NCI-H526 treated with DMSO at 0.1 percent for 48 hours (cell line): ENCODE measurements at regions not wholly inside any gene's neighbourhood (a gene's known extent, or its start where the extent isn't known, plus 50 kb on each side); places are given as distances from the start of the nearest gene placed in this dataset.
"Not testable (repeated sequence)": the region's sequence is repeated elsewhere in the genome, so short reads cannot be mapped to it uniquely, and the experiment has no call there.

ENCODE experiments used
- DNase-seq: peaks from one replicate; lab custom pipeline; 2025; lab: John Stamatoyannopoulos, UW

DNA sequence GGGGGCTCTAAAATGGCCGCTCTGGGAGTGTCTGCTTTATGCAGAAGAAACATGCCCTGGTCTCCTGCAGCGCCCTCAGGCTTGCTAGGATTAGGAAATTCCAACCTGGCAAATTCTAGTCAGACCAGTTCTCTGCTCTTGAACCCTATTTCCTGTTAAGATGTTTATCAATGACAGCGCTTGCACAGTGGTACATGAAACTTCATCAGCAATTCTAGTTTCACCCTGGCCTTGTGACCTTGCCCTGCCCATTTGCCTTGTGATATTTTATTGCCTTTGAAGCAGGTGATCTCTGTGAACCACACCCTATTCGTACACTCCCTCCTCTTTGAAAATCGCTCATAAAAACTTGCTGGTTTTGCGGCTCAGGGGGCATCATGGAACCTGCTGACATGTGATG lies 1184.0 kb downstream of the JRKL start:
- not testable (repeated sequence) for DNase-seq

DNA sequence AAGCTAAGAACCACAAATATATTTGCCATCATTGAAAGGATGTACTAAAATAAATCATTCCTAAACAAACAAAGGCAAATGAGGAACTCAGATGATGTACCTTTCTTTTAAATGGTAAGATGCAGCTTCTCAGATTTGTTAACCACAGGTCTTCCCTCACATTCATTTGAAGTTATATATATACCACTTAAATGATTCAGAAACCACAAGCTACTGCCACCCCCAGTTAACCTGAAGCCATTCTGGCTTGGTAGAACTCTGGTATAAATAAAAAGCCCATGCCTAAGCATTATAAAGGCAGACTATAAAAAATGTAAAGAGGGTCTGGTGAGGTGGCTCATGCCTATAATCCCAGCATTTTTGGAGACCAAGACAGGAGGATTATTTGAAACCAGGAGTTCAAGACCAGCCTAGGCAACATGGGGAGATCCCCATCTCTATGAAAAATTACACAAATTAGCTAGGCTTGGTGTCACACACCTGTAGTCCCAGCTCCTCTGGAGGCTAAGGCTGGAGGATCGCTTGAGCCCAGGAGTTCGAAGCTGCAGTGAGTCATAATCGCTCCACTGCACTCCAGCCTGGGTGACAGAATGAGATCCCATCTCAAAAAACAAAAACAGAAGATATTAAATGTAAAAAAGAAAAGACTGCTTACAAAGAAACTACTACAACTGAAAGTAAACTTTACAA lies 1185.3 kb downstream of the JRKL start:
- no peak for DNase-seq

DNA sequence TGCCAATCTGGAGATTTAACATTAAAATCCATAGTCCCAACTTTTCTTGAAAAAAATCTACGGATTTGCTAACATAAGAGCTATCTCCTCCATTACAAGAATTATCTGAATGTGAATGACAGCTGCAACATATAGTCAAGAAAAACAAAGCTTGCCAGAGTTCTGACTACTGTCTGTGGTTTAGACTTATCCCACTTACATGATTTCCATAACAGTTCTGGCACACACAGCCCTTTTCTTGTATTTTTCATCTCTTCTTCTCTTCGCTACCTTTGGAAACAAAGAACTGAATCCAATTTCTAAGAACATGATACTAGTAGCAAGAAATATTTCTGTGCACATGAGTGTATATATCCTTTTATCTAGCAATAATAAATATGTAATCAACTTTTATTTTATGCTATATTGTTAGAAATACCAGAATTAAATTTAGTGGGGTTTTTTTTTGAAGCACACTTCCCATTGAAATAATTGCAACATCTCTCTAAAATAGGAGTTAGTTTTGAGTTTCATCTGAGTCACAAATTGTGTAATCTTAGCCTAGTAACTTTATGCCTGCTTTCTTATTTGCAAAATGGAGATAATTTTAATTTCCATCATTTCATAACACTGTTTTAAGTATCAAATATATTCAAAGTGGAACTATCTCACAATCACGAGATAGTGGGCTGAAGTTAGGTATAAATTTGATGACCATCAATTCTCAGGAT lies 1217.6 kb downstream of the JRKL start:
- no peak for DNase-seq

DNA sequence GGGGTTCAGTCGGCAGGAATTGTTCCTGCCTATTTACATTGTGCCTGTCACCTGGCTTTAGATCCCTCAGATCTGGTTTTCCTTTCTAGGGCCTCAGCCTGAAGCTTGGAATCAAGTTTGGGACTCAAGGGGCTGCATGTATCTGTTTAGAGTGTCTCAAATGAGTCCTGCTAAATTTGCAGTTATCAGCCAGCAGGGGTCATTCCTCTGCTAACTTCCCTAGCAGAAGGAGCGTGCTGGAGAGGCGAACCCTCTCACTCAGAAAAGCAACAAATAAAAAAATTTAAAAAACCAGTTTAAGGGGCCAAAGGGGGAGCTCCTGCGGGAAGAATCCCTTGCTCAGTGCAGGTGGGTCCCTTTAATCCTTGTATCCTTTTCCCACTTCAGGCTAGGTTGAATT lies 1220.2 kb downstream of the JRKL start:
- no peak for DNase-seq

DNA sequence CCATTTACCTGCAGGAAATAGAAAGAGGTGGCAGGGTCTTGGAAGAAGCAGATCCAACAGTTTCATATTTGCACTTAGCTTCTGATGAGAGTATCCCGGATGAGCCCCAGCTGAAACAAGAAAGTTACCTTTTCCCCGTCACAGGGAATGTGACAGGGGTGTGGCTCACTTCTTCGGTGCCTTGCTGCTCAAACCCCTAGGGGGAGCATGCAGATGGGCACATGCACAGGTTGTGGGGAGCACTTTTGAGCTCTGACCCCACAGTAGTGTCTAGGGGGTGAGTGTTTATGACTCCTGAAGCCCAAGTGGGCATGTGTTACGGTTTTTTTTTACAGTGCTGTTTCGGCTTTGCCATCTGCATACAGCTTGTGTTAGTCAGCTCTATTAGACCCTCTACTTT lies 1221.0 kb downstream of the JRKL start:
- DNase-seq, result no peak

DNA sequence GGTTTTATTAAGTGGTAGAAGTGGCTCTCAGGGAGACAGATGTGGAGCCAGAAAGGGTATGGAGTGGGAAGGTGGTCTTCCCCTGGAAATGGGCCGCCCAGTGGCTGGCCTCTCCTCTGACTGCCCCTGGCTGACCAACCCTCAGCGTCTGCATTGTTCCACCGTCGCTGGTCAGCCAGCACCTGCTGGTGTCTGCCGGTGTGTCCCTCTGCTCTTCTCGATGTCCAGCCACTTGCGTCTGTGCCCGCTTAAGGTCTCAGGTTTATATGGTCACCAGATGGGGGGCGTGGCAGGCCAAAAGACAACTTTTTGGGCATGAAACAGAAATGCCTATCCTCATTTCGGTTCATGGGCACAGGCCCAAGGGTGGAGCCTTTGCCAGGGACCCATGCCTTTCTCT lies 1221.5 kb downstream of the JRKL start:
- no peak for DNase-seq

DNA sequence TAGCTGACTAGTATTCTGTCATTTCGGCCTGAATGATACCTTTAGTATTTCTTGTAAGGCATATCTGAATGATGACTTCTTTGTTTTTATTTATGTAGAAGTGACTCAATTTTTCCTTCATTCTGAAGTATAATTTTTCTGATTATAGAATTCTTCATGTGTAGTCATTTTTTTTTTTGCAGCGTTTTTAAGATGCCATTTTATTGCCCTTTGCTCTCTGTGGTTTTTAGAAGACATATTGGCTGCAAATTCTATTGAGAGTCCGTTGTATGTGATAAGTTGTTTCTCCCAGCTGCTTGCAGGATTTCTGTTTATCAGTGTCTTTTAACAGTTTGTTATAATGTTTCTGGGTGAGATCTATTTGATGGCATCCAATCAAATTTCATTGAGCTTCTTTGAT lies 1224.8 kb downstream of the JRKL start:
- DNase-seq, result no peak

DNA sequence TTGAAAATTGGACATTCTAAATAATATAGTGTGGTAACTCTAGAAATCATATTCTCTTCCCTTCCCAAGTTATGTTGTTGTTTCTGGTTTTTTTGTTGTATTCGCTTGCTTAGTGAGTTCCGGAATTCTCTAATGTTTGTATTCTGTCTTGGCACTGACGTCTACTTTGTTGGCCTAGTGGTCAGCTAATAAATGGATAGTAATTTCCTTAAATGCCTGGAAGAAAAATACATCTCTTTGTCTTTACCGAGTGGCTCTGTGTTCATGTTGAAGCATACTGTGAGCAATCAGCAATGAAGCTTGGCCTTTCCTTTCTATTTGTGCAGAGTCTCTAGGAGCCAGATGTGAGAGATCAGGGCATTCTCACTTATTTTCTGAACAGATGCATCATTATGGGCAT lies 1225.7 kb downstream of the JRKL start:
- DNase-seq, result no peak

DNA sequence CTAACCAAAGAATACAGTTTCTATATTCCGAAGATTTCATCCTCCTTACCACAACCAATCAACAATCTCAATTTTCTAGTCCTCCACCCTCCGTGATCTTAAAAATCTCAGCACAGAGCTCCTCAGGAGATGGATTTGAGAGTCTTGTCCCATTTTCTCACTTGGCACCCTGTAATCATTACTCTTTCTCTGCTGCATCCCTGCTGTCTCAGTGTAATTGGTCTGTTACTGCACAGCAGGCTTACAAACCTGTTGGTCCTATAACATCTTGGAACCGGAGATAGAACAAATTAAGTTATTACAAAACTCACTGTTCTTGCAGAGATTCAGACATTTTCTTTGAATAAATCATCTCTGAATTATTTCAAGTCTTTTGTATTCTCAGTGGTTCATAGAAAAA lies 1227.2 kb downstream of the JRKL start:
- DNase-seq, result no peak

DNA sequence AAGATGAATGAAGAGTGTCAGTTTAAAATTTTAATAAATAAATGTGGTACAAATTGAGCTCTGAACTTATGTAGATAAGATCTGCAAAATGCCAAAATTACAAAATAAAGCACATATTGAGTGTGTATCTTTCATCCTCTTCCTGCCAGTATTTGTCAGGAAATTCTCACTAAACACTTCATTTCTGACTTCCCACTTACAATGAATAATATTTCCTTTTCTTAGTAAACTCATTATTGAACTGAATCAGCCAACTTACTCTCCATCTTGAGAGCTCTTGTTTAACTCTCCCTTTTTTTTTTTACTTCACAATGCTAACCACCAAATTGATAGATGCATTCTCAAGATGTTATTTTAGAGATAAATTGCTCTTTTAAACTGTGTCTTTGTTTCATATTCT lies 1230.2 kb downstream of the JRKL start:
- no peak for DNase-seq

DNA sequence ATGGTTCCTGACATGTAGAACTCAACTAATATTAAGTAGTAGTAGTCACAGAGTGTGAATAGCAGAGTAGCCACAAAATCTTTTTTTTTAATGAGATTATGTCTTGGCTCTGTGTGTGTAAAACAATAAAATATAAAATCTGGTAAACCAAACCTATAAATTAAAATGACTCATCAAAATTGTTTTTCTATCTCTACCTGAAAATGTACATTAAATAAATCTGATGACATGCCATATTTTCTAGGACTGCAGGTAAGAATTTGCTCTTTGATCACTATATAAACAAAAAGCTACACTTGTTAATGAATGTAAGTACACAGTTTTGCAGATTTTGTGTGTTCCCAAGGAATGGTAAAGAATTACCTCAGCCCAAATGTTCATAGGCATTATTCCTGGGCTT lies 1231.5 kb downstream of the JRKL start:
- no peak for DNase-seq

DNA sequence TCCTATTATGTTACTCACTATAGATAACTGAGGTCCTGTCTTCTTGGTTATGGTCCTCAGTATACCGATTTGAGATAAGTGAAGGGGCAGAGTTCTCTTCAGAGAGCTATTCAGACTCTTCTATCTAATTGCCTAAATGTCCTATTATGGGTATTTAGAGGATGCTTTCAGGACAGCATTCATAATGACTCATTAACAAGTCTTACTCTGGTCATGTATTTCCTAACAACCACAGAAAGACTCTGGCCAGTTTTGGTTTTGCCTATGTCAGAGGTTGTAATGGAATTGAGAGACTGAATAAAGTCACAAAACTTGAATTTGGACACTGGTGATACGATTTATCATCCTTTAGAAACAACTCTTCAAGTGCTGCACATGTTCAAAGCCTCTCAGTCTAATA lies 1233.0 kb downstream of the JRKL start:
- DNase-seq, result no peak

DNA sequence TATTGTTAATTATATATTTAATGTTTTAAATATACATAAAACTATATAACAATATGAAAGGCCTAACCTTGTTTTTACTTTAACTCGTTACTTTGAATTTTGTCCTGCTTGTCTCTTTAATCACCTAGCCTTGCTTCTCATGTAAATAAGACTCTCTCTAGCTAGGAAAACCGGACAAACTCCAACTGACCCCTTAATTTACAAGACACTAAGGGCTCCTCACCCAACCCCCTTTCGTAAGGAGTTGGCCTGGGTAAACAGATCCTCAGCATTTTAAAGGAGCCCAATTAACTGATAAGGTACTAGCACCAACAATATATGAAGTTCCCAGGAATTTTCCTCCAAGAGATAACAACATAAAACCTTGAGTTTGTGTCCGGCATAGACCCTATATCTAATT lies 1246.9 kb downstream of the JRKL start:
- not testable (repeated sequence) for DNase-seq

DNA sequence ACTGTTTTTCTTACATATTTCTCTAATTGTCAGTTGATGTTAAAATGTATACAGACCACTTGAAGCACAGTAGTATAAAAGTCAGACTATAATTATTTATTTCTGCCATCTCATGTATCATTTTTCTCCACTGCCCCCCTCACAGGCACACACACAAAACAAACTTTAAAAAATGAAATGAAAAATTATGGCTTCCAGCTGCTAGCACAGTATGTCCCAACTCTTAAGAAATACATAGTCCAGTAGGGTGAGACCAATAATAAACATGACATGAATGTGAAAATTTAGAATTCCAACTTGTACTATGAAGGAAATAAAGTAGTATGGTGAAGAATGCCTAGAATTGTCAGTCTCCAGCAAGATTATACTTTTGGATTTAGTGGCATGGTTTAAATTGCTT lies 1247.9 kb downstream of the JRKL start:
- no peak for DNase-seq

DNA sequence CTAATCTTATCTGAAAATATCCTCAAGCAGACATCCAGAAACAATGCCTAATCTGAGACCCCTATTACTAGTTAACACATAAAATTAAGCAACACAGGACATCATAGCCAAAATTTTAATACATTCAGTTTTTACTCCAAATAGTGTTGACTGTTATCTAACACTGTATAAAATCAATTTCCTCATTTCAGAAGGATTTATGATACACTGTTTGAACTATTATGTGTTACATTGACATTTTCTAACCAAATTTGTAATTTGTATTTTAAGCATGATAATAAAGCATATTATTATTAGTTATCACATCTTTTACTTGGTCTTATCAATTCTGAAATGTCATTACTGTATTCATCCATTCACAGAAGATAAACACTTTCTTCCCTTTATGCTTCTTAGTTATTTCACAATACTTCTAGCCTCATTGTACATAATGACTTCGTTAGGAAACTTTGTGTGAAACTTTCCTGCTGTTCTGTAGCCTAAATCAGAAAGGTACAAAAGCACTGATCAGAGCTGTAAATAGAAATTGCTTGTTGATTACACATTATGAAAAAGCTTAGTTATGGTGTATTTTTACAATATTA lies 1248.9 kb downstream of the JRKL start:
- no peak for DNase-seq

DNA sequence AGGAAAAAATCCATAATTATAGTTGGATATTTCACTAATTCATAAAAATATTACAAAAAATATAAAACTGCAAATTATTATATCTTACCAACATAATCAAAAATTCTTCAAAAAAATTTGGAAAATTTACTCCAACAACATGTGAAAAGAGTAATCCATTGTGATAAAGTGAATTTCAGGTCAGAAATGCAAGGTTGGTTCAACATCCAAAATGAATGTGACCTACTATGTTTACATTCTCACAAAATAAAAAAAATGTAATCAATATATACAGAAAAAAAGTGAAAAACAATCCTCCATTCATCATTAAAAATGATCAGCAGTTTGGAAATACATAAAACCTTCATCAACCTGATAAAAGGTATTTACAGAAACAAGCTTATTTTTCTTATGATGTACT lies 1252.2 kb downstream of the JRKL start:
- DNase-seq, result no peak

DNA sequence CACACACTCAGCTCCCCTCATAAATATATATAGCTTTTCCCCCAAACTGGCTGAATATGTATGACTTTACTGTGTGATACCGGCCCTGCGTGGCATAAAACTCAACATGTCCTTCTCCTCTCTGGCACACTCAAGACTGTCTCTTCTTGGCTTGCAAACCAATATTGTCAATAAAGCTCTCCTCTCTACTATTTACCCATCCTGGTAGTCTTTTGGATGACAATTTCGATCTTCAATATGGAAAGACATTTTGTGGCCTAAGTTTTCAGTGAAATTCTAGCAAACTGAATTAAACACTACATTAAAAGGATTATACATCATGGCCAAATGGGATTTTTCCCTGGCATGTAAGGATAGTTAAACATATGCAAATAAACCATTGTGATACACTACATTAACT lies 1255.9 kb downstream of the JRKL start:
- DNase-seq, result no peak

DNA sequence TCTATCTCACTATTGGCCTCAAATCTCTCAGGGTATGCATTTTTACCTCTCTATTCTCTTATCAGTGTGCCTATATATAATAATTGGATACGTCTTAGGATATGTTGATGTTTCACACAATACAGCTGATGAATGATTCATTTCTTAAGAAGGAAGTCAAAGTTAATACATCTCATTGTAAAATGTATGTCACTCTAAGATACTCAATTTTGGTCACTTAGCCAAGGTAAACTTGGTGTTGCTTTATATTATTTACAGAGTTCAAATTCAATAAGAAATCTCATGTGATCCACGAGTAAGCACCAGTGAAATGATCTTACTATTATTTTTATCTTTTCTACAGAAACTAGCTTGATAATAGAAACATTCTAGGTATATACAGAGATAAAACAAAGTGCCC lies 1266.5 kb downstream of the JRKL start:
- no peak for DNase-seq

DNA sequence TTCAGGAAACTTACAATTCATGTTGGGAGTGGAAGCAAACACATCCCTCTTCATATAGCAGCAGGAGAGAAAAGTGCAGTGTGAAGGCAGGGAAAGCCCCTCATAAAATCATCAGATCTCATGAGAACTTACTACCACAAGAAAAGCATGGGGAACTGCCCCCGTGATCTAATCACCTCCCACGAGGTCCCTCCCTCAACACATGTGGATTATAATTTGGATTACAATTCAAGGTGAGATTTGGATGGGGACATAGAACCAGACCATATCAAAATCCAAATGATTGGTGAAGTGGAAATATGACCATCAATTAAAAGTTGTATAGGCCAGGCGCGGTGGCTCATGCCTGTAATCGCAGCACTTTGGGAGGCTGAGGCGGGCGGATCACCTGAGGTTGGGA lies 1268.0 kb downstream of the JRKL start:
- DNase-seq, result no peak

DNA sequence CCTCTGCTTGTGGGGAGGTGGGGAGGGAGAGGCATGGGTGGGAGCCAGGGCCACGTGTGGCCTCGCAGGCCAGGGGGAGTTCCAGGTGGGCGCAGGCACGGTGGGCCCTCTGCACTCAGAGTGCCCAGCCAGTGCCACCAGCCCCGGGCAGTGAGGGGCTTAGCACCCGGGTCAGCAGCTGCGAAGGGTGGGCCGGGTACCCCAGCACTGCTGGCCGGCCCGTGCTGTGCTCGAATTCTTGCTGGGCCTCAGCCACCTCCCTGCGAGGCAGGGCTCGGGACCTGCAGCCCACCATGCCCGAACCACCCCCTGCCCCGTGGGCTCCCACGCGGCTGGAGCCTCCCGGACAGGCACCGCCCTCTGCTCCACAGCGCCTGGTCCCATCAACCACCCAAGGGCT lies 1277.2 kb downstream of the JRKL start:
- DNase-seq, result no peak

DNA sequence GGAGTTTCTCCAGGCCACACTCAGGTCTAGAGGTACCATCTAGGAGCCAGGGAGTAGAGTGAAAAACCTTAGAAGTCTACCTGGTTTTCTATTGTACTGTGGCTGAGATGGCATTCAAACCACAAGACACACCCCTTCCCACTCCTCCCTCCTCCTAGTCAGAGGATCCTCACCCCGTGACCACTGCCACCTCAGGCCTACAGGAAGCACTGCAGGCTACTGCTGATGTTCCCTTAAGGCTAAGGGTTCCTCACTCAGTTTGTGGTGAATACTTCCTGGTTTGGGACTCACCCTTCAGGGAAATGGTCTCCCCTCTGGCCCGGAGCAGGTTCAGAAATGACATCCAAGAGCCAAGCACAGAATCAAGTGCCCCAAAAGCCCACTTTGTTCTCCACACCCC lies 1293.9 kb downstream of the JRKL start:
- DNase-seq, result no peak

DNA sequence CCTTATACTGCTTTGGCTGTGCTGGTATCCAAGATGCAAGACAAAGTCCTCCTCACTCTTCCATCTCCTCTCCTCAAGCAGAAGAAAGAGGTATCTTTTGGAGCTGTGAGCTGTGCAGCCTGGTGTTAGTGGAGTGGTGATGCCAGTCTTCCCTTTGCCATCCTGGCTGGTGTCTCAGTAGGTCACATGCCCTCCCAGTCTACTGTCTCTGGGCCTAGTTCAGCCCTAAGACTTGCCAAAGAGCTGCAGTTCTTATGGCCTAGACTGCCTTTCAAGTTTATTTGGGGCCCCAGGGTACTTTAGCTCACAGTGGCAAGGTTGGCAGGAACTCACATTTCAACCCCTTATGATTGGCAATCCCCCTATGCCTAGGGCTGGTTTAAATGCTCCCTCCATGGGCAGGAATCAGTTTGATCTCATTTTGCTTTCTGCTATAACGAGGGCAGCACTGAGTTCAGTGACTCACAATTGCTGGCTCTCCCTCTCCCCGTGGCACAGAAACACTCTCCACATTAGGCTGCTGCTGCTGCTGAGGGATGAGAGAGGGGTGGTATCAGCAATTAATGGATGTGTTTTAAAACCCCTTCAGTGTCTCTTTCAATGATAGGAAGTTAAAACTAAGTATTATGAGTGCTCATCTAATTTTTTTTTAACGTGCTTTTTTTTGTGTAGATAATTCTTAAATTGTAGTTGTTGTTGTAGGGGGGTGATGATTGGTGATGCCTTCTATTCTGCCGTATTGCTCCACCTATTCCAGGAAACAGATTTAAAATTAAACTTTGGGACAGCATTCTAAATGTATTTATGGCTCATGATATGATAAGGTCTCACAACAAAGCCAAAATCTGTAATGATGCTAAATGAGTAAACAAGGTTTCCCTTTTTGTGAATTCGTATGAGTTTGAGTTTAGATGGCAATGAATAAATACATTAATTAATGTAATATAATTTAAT lies 1295.0 kb downstream of the JRKL start:
- no peak for DNase-seq

DNA sequence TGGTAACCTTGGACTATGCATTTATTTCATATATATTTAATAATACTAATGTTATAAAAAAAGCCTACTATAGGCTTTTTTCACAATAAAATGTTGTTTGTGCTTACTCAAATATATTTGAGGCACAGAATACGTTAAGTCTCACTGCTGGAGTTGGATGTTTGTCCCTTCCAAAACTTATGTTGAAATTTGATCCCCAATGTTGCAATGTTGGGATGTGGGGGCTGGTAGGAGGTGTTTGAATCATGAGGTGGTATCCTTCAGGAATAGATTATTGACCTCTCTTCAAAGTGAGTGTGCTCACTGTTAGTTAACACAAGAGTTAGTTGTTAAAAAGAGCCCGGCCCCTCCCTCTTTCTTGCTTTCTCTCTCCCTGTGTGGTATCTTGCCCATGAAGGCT lies 1295.9 kb downstream of the JRKL start:
- DNase-seq, result no peak
